NCI-H1092 (cell line): ENCODE measurements at regions not wholly inside any gene's neighbourhood (a gene's known extent, or its start where the extent isn't known, plus 50 kb on each side); places are given as distances from the start of the nearest gene placed in this dataset.

Source experiments
- DNase-seq: peaks from one replicate; lab custom pipeline; 2025; lab: John Stamatoyannopoulos, UW

GRCh38 chr1:177571076-177571475 lies 398.8 kb downstream of the SEC16B start:
- DNase-seq = no peak

- no peak for DNase-seq
Observed at GRCh38 chr1:177569476-177569875, 398.7 kb downstream of the BRINP2 start.

- DNase-seq = no peak
Observed at GRCh38 chr1:177568622-177569021, 397.9 kb downstream of the BRINP2 start.

GRCh38 chr1:177567393-177567792 lies 396.6 kb downstream of the BRINP2 start:
- DNase-seq = no peak

- DNase-seq = no peak
Observed at GRCh38 chr1:177566495-177566894, 395.7 kb downstream of the BRINP2 start.

- no peak for DNase-seq
Observed at GRCh38 chr1:177561436-177561835, 390.7 kb downstream of the BRINP2 start.

GRCh38 chr1:177558372-177558771 lies 387.6 kb downstream of the BRINP2 start:
- DNase-seq = no peak

GRCh38 chr1:177556163-177556562 lies 385.4 kb downstream of the BRINP2 start:
- DNase-seq = no peak

GRCh38 chr1:177547200-177547599 lies 376.4 kb downstream of the BRINP2 start:
- no peak for DNase-seq

GRCh38 chr1:177546346-177546745 lies 375.6 kb downstream of the BRINP2 start:
- no peak for DNase-seq

- no peak for DNase-seq
Observed at GRCh38 chr1:177526201-177526600, 355.4 kb downstream of the BRINP2 start.

- no peak for DNase-seq
Observed at GRCh38 chr1:177525176-177525575, 354.4 kb downstream of the BRINP2 start.

GRCh38 chr1:177517546-177517945 lies 346.8 kb downstream of the BRINP2 start:
- no peak for DNase-seq

GRCh38 chr1:177514207-177514606 lies 343.4 kb downstream of the BRINP2 start:
- DNase-seq = no peak

- no peak for DNase-seq
Observed at GRCh38 chr1:177511036-177511435, 340.3 kb downstream of the BRINP2 start.

- no peak for DNase-seq
Observed at GRCh38 chr1:177505905-177506590, 335.3 kb downstream of the BRINP2 start.

GRCh38 chr1:177495878-177496277 lies 325.1 kb downstream of the BRINP2 start:
- DNase-seq = no peak

GRCh38 chr1:177490786-177491185 lies 320.0 kb downstream of the BRINP2 start:
- no peak for DNase-seq

- no peak for DNase-seq
Observed at GRCh38 chr1:177490036-177490639, 319.4 kb downstream of the BRINP2 start.

- no peak for DNase-seq
Observed at GRCh38 chr1:177488722-177489121, 318.0 kb downstream of the BRINP2 start.

- DNase-seq = no peak
Observed at GRCh38 chr1:177487481-177487880, 316.7 kb downstream of the BRINP2 start.

GRCh38 chr1:177480741-177481305 lies 310.1 kb downstream of the BRINP2 start:
- no peak for DNase-seq

GRCh38 chr1:177479600-177479999 lies 308.8 kb downstream of the BRINP2 start:
- DNase-seq = no peak

GRCh38 chr1:177476676-177477075 lies 305.9 kb downstream of the BRINP2 start:
- no peak for DNase-seq
